A549 (cell line): ENCODE measurements at regions not wholly inside any gene's neighbourhood (a gene's known extent, or its start where the extent isn't known, plus 50 kb on each side); places are given as distances from the start of the nearest gene placed in this dataset.

ENCODE experiments used
- ATAC-seq, 2 experiments: fragments of 200-7000 bp in 1 of 2; fragments of >200 bp in 1 of 2; cut with Nextera tagmentation in 1 of 2; cut with Tn5 transposase in 1 of 2; 3 replicates each; pipeline versions ENCODE4 v1.8.0 to v1.9.1; 2018 to 2020; ENCODE audit warnings: mild to moderate bottlenecking in 1 of 2, moderate library complexity in 1 of 2
- CTCF ChIA-PET: fragments of 300-600 bp; sonication (Branson Sonifier 250); formaldehyde crosslinking; extraction: SDS; loops from one replicate; lab custom pipeline; 2021; ENCODE audit warnings: antibody characterized with exemption, inconsistent platforms; lab: Yijun Ruan, JAX
- POLR2A ChIA-PET: fragments of 350-600 bp; formaldehyde crosslinking; extraction: SDS; loops from one replicate; lab custom pipeline; 2021; ENCODE audit warnings: antibody characterized with exemption, inconsistent platforms; lab: Yijun Ruan, JAX
- DNase-seq, 2 experiments: peaks; one replicate each; pipeline versions ENCODE4 v3.0.0 to v3.0.0-alpha.2; 2011 to 2016; ENCODE audit warnings: low read depth in 1 of 2, low spot score in 1 of 2
- FAIRE-seq: peaks from 2 replicates; lab custom pipeline; 2011; peaks lifted over from hg19 to GRCh38; lab: Jason Lieb, UNC
- H3K27ac ChIP-seq, 2 experiments: fragments of >200 bp; sonication (Bioruptor Twin); formaldehyde crosslinking; 3 replicates each; pipeline ENCODE4 v1.5.1; 2016 to 2017
- H3K4me1 ChIP-seq: fragments of >200 bp; sonication (Bioruptor Twin); formaldehyde crosslinking; 3 replicates; pipeline ENCODE4 v1.6.1; 2016
- H3K4me2 ChIP-seq: fragments of >200 bp; sonication (Bioruptor Twin); formaldehyde crosslinking; 3 replicates; pipeline ENCODE4 v1.6.1; 2016
- H3K4me3 ChIP-seq: fragments of >200 bp; sonication (Bioruptor Twin); formaldehyde crosslinking; 3 replicates; pipeline ENCODE4 v1.5.1; 2016
- H3K9me3 ChIP-seq: fragments of >200 bp; sonication (Bioruptor Twin); formaldehyde crosslinking; 3 replicates; pipeline ENCODE4 v1.6.1; 2016
- ATOH8 ChIP-seq: fragments of 250-450 bp; sonication (Bioruptor Pico); IDR thresholded peaks from 2 replicates; pipeline ENCODE4 v1.5.0; 2020; ENCODE audit warnings: low read depth, mild to moderate bottlenecking, moderate library complexity
- CHD4 ChIP-seq: fragments of 200-600 bp; sonication (generic); IDR thresholded peaks from 2 replicates; pipeline ENCODE4 v1.6.1; 2016; ENCODE audit warnings: antibody characterized with exemption, mild to moderate bottlenecking, borderline replicate concordance
- CTCF ChIP-seq: fragments of >200 bp; sonication (Bioruptor Twin); formaldehyde crosslinking; IDR thresholded peaks from 3 replicates; pipeline ENCODE4 v1.5.1; 2016
- EHMT2 ChIP-seq: fragments of 200-600 bp; sonication (generic); IDR thresholded peaks from 2 replicates; pipeline ENCODE4 v1.6.1; 2016; ENCODE audit warnings: antibody characterized with exemption, low read depth, mild to moderate bottlenecking, moderate library complexity
- EP300 ChIP-seq, 2 experiments: fragments of >200 bp; sonication (Bioruptor Twin); formaldehyde crosslinking; IDR thresholded peaks; 2 replicates in 1 of 2; 3 replicates in 1 of 2; pipeline ENCODE4 v1.6.1; 2016 to 2017
- FOSB ChIP-seq: fragments of 250-450 bp; sonication (Bioruptor Pico); IDR thresholded peaks from 2 replicates; pipeline ENCODE4 v1.5.0; 2020; ENCODE audit warnings: mild to moderate bottlenecking, moderate library complexity
- FOXS1 ChIP-seq: fragments of 250-450 bp; sonication (Bioruptor Pico); IDR thresholded peaks from 2 replicates; pipeline ENCODE4 v1.5.0; 2020; ENCODE audit warnings: mild to moderate bottlenecking, moderate library complexity
- JUN ChIP-seq, 2 experiments: fragments of >200 bp; sonication (Bioruptor Twin); formaldehyde crosslinking; IDR thresholded peaks; 2 replicates in 1 of 2; 3 replicates in 1 of 2; pipeline ENCODE4 v1.6.1; 2016 to 2017
- KDM5A ChIP-seq: fragments of 200-600 bp; sonication (generic); IDR thresholded peaks from 2 replicates; pipeline ENCODE4 v1.6.1; 2016; ENCODE audit warnings: antibody characterized with exemption, mild to moderate bottlenecking
- NPAS2 ChIP-seq: fragments of 250-450 bp; sonication (Bioruptor Pico); IDR thresholded peaks from 2 replicates; pipeline ENCODE4 v1.8.0; 2022; ENCODE audit warnings: mild to moderate bottlenecking, moderate library complexity, borderline replicate concordance
- NR3C1 ChIP-seq: fragments of >200 bp; sonication (Bioruptor Twin); formaldehyde crosslinking; IDR thresholded peaks from 3 replicates; pipeline ENCODE4 v1.6.1; 2017
- PHF8 ChIP-seq: fragments of 200-600 bp; sonication (generic); IDR thresholded peaks from 2 replicates; pipeline ENCODE4 v1.6.1; 2016; ENCODE audit warnings: low read depth, mild to moderate bottlenecking, antibody characterized with exemption, moderate library complexity, borderline replicate concordance
- POLR2AphosphoS2 ChIP-seq: conservative IDR thresholded peaks from 2 replicates; pipeline ENCODE4 v1.6.1; 2012; ENCODE audit warnings: low read length, improper control_type of control experiment, inconsistent platforms
- RAD21 ChIP-seq, 2 experiments: fragments of >200 bp in 1 of 2; sonication (Bioruptor Twin) in 1 of 2; formaldehyde crosslinking in 1 of 2; IDR thresholded peaks in 1 of 2; conservative IDR thresholded peaks in 1 of 2; 2 replicates in 1 of 2; 3 replicates in 1 of 2; pipeline ENCODE4 v1.6.1; 2012 to 2018; ENCODE audit warnings: inconsistent platforms in 1 of 2
- RARB ChIP-seq: fragments of 250-450 bp; sonication (Bioruptor Pico); IDR thresholded peaks from 2 replicates; pipeline ENCODE4 v1.8.0; 2021; ENCODE audit warnings: mild to moderate bottlenecking, moderate library complexity
- RCOR1 ChIP-seq: fragments of 150-350 bp; IDR thresholded peaks from 2 replicates; pipeline ENCODE4 v1.6.1; 2014; ENCODE audit warnings: antibody characterized with exemption, low read length, low read depth
- TFCP2L1 ChIP-seq: fragments of 250-450 bp; sonication (Bioruptor Pico); IDR thresholded peaks from 2 replicates; pipeline ENCODE4 v1.5.0; 2021; ENCODE audit warnings: mild to moderate bottlenecking
- TP53 ChIP-seq: fragments of 250-450 bp; sonication (Bioruptor Pico); IDR thresholded peaks from 2 replicates; pipeline ENCODE4 v1.5.0; 2021; ENCODE audit warnings: mild to moderate bottlenecking, moderate library complexity
- USF2 ChIP-seq: fragments of 450-650 bp; IDR thresholded peaks from 2 replicates; pipeline ENCODE4 v1.6.1; 2014; ENCODE audit warnings: antibody characterized with exemption
- ZSCAN20 ChIP-seq: fragments of 250-450 bp; sonication (Bioruptor Pico); IDR thresholded peaks from 2 replicates; pipeline ENCODE4 v1.8.0; 2022; ENCODE audit warnings: mild to moderate bottlenecking, moderate library complexity
- WGBS: methylation state at CpG from one replicate; pipeline ENCODE4 v1.1.6; 2017; ENCODE audit errors: missing lambda C conversion rate; 5-methylcytosine and 5-hydroxymethylcytosine counted together
- TF ChIP-seq, protein P1 (sequence below): fragments of 200-600 bp; sonication (generic); IDR thresholded peaks from 2 replicates; pipeline ENCODE4 v1.6.1; 2016; ENCODE audit warnings: antibody characterized with exemption, mild to moderate bottlenecking, moderate library complexity
- TF ChIP-seq, protein P2 (sequence below): IDR thresholded peaks from 2 replicates; pipeline ENCODE4 v1.6.1; 2012

- WGBS: 70% methylated on average over 2 of the region's 2 CpGs
- POLR2A ChIA-PET: no interaction called here
Measured at GRCh38 chr12:91973813-91974212, 171.8 kb downstream of the BTG1 start.

DNA sequence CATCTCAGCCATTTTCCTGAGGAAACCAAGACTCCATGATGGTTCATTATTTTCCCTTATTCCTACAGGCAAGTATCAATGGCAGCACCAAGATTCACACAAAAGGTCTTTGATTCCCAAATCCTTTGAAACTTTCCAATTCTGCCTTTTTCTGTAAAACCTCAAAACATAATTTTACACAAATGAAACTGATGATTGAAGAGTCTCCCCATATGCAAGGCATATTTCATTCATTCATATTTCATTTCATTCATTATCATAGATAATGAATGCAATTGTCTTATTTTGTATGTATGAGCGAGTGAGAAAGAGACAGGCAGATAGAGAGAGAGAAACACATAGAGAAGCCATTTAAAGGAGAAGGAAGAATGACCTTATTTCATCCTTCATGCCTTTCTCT, 172.8 kb downstream of the BTG1 start:
- H3K4me1 ChIP-seq: no peaks in the 10 kb centered on the region

More at GRCh38 chr12:91973813-91974212, 171.8 kb downstream of the BTG1 start:
- no peak overlapping the region for H3K27ac ChIP-seq
- no peak overlapping the region for H3K4me3 ChIP-seq
- TF ChIP-seq NR3C1: no peak
- TF ChIP-seq EHMT2: no peak
- TF ChIP-seq RARB (CRISPR knock-in tag): no peak
- no peak for TF ChIP-seq ZSCAN20
- TF ChIP-seq, protein P1, sequence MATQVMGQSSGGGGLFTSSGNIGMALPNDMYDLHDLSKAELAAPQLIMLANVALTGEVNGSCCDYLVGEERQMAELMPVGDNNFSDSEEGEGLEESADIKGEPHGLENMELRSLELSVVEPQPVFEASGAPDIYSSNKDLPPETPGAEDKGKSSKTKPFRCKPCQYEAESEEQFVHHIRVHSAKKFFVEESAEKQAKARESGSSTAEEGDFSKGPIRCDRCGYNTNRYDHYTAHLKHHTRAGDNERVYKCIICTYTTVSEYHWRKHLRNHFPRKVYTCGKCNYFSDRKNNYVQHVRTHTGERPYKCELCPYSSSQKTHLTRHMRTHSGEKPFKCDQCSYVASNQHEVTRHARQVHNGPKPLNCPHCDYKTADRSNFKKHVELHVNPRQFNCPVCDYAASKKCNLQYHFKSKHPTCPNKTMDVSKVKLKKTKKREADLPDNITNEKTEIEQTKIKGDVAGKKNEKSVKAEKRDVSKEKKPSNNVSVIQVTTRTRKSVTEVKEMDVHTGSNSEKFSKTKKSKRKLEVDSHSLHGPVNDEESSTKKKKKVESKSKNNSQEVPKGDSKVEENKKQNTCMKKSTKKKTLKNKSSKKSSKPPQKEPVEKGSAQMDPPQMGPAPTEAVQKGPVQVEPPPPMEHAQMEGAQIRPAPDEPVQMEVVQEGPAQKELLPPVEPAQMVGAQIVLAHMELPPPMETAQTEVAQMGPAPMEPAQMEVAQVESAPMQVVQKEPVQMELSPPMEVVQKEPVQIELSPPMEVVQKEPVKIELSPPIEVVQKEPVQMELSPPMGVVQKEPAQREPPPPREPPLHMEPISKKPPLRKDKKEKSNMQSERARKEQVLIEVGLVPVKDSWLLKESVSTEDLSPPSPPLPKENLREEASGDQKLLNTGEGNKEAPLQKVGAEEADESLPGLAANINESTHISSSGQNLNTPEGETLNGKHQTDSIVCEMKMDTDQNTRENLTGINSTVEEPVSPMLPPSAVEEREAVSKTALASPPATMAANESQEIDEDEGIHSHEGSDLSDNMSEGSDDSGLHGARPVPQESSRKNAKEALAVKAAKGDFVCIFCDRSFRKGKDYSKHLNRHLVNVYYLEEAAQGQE: no peak
- no peak for TF ChIP-seq NPAS2 (CRISPR knock-in tag)
- TF ChIP-seq RCOR1: no peak
- TF ChIP-seq PHF8: no peak
- no peak for TF ChIP-seq POLR2AphosphoS2
- TF ChIP-seq TFCP2L1 (CRISPR knock-in tag): no peak
- no peak for TF ChIP-seq RAD21 (conservative IDR thresholded peaks at IDR 0.05 in 1 of 2, IDR thresholded peaks at IDR 0.05 in 1 of 2)
- no peak for TF ChIP-seq USF2
- TF ChIP-seq CHD4: no peak
- no peak for TF ChIP-seq FOXS1 (CRISPR knock-in tag)
- TF ChIP-seq KDM5A: no peak
- no peak for TF ChIP-seq FOSB (CRISPR knock-in tag)
- no peak for TF ChIP-seq EP300 (IDR thresholded peaks at IDR 0.05)
- TF ChIP-seq ATOH8 (CRISPR knock-in tag): no peak
- H3K9me3 ChIP-seq: no peaks in the 10 kb centered on the region
- no peak for FAIRE-seq
- CTCF ChIA-PET: interaction anchor here (1.3 kb wide), 1 partner anchor 12 kb away, joined by 3 read pairs; no protein-coding TSS in a partner anchor
- no peak for DNase-seq
- no peak for ATAC-seq
- H3K4me2 ChIP-seq: no peak overlapping the region
- H3K4me1 ChIP-seq: no peaks in the 10 kb centered on the region

More for the DNA sequence above, 172.8 kb downstream of the BTG1 start:
- Histone ChIP-seq H3K4me3 (no peak overlapping the region), H3K4me2 (no peak overlapping the region), H3K27ac (no peak overlapping the region), H3K9me3 (no peaks in the 10 kb centered on the region)
- 80% methylated on average over 1 of the region's 1 CpG for WGBS
- no peak for DNase-seq
- CTCF ChIA-PET: no interaction called here
- POLR2A ChIA-PET: no interaction called here
- ATAC-seq: no peak
- TF ChIP-seq CTCF: no peak
- TF ChIP-seq PHF8: no peak
- TF ChIP-seq RAD21 (conservative IDR thresholded peaks at IDR 0.05 in 1 of 2, IDR thresholded peaks at IDR 0.05 in 1 of 2): no peak
- no peak for TF ChIP-seq JUN (IDR thresholded peaks at IDR 0.05)
- no peak for TF ChIP-seq TP53 (CRISPR knock-in tag)
- TF ChIP-seq, protein P2, sequence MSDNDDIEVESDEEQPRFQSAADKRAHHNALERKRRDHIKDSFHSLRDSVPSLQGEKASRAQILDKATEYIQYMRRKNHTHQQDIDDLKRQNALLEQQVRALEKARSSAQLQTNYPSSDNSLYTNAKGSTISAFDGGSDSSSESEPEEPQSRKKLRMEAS: no peak
- FAIRE-seq: no peak
